ENCODE measurements at regions not wholly inside any gene's neighbourhood (a gene's known extent, or its start where the extent isn't known, plus 50 kb on each side); places are given as distances from the start of the nearest gene placed in this dataset.

DNA sequence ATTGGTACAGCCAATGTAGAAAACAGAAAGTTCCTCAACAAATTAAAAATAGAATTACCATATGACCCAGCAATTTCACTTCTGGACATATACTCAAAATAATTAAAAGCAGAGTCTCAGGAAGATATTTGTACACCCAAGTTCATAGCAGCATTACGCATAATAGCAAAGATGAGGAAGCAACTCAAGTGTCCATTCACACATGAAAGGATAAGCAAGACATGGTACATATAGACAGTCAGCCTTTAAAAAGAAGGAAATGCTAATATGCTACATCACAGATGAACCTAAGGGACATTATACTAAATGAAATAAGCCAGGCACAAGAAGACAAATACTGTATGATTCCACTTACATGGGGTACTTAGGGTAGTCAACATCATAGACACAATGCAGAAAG lies 76.7 kb downstream of the ANXA2R start:
- no peak for DNase-seq (ENCODE audit: low spot score)
- Histone ChIP-seq H3K4me1 (ENCODE audit: insufficient read depth, poor library complexity, severe bottlenecking) (no peaks in the 10 kb centered on the region), H3K27ac (ENCODE audit: poor library complexity, severe bottlenecking) (no peak overlapping the region), H3K36me3 (ENCODE audit: low read depth) (no peaks in the 10 kb centered on the region), H3K27me3 (ENCODE audit: insufficient read depth, poor library complexity, severe bottlenecking) (no peaks in the 10 kb centered on the region), H3K4me3 (ENCODE audit: severe bottlenecking) (no peak overlapping the region), H3K9me3 (ENCODE audit: severe bottlenecking) (peaks cover 3% of the 10 kb centered on the region)
- no peak for ATAC-seq (ENCODE audit: low read depth)
- TF ChIP-seq, protein P1, sequence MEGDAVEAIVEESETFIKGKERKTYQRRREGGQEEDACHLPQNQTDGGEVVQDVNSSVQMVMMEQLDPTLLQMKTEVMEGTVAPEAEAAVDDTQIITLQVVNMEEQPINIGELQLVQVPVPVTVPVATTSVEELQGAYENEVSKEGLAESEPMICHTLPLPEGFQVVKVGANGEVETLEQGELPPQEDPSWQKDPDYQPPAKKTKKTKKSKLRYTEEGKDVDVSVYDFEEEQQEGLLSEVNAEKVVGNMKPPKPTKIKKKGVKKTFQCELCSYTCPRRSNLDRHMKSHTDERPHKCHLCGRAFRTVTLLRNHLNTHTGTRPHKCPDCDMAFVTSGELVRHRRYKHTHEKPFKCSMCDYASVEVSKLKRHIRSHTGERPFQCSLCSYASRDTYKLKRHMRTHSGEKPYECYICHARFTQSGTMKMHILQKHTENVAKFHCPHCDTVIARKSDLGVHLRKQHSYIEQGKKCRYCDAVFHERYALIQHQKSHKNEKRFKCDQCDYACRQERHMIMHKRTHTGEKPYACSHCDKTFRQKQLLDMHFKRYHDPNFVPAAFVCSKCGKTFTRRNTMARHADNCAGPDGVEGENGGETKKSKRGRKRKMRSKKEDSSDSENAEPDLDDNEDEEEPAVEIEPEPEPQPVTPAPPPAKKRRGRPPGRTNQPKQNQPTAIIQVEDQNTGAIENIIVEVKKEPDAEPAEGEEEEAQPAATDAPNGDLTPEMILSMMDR (IDR thresholded peaks at IDR 0.05; ENCODE audit: poor library complexity, severe bottlenecking) = no peak

DNA sequence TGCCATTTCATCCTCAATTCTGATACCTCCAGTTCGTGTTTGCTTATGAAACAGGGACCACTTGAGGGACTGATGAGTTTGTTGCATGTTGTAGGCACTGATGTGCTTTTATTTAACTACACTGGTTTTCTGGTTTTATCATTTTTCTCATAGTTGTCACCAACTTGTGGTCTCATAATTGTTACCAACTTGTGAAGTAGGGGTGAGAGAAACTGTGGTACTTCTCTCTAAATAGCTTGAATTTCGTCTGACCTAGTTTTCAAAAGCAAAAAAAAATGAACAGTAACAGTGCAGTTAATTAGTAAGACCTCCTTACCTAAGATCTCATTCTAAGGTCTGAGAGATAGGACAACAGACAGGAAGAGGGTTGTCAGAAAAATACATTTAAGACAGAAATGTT lies 78.0 kb downstream of the ANXA2R start:
- TF ChIP-seq, protein P1 (IDR thresholded peaks at IDR 0.05; ENCODE audit: poor library complexity, severe bottlenecking) = no peak
- no peaks in the 10 kb centered on the region for H3K4me1 ChIP-seq (ENCODE audit: insufficient read depth, poor library complexity, severe bottlenecking)
- DNase-seq (ENCODE audit: low spot score) (no peak), ATAC-seq (ENCODE audit: low read depth) (no peak)
- peaks cover 3% of the 10 kb centered on the region for H3K9me3 ChIP-seq (ENCODE audit: severe bottlenecking)
- H3K4me3 ChIP-seq (ENCODE audit: severe bottlenecking) = no peak overlapping the region
- H3K27me3 ChIP-seq (ENCODE audit: insufficient read depth, poor library complexity, severe bottlenecking) = no peaks in the 10 kb centered on the region
- no peak overlapping the region for H3K27ac ChIP-seq (ENCODE audit: poor library complexity, severe bottlenecking)
- no peaks in the 10 kb centered on the region for H3K36me3 ChIP-seq (ENCODE audit: low read depth)

DNA sequence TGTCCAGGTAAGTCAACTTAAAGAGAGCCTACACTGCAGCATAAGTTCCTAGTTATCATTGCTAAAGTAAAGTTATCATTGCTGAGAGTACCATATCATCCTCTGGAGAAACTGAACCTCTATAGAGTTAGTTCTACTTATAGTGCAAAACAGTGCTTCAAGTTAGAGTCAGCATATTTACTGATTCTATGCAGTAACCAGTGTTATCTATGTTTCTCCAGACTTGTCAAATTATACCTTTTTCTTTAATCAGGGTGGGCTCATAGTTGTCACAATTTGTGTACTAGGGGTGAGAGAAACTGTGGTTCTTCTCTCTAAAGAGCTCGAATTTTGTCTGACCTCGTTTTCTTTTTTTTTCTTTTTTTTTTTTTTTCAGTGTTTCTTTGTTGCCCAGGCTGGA lies 79.6 kb downstream of the ANXA2R start:
- ATAC-seq (ENCODE audit: low read depth) (no peak), DNase-seq (ENCODE audit: low spot score) (no peak)
- H3K9me3 ChIP-seq (ENCODE audit: severe bottlenecking) = peaks cover under 1% of the 10 kb centered on the region
- no peak overlapping the region for H3K27ac ChIP-seq (ENCODE audit: poor library complexity, severe bottlenecking)
- no peak overlapping the region for H3K4me3 ChIP-seq (ENCODE audit: severe bottlenecking)
- TF ChIP-seq, protein P1 (IDR thresholded peaks at IDR 0.05; ENCODE audit: poor library complexity, severe bottlenecking) = no peak
- H3K36me3 ChIP-seq (ENCODE audit: low read depth) = no peaks in the 10 kb centered on the region
- no peaks in the 10 kb centered on the region for H3K27me3 ChIP-seq (ENCODE audit: insufficient read depth, poor library complexity, severe bottlenecking)
- no peaks in the 10 kb centered on the region for H3K4me1 ChIP-seq (ENCODE audit: insufficient read depth, poor library complexity, severe bottlenecking)

DNA sequence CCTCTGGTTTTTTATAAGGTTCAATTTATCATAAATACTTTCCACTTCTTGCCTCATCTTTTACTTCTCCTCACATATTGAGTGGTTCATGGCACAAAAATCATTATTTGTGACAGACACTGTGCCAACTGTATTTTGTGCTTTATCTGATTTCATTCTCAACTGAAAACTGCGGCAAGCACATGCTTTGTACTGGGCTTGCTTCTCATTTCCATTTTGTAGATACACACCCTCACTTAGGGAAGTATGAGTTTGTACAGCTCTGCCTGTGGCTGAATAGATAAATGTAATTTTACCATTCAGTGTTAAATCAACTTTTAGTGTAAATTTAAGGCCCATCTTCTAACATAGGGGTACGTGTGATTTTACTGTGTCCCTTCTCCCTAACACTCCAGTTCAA lies 83.6 kb downstream of the ANXA2R start:
- TF ChIP-seq, protein P1 (IDR thresholded peaks at IDR 0.05; ENCODE audit: poor library complexity, severe bottlenecking) = no peak
- no peak for ATAC-seq (ENCODE audit: low read depth)
- no peaks in the 10 kb centered on the region for H3K27me3 ChIP-seq (ENCODE audit: insufficient read depth, poor library complexity, severe bottlenecking)
- no peak overlapping the region for H3K27ac ChIP-seq (ENCODE audit: poor library complexity, severe bottlenecking)
- no peaks in the 10 kb centered on the region for H3K4me1 ChIP-seq (ENCODE audit: insufficient read depth, poor library complexity, severe bottlenecking)
- H3K9me3 ChIP-seq (ENCODE audit: severe bottlenecking) = peaks cover 25% of the 10 kb centered on the region
- no peak for DNase-seq (ENCODE audit: low spot score)
- no peaks in the 10 kb centered on the region for H3K36me3 ChIP-seq (ENCODE audit: low read depth)
- H3K4me3 ChIP-seq (ENCODE audit: severe bottlenecking) = no peak overlapping the region

DNA sequence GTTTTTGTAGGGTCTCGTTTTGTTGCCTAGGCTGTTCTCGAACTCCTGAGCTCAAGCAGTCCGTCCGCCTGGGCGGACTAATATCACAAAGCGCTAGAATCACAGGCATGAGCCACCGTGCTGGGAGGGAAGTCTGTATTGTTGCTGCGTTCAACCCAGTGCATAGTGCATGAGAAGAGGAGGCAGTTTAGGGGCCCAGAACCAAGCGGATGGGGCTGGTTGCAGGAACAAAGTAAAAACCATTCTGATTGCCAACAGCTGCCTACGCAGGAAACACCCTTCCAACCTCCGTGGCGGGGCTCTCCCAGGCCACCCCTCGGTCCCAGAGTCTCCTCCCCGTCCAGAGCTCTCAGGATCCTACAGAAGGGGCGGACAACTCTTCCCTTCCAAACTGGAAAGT lies 87.1 kb downstream of the ANXA2R start:
- ATAC-seq (ENCODE audit: low read depth) (no peak), DNase-seq (ENCODE audit: low spot score) (no peak)
- no peak overlapping the region for H3K27ac ChIP-seq (ENCODE audit: poor library complexity, severe bottlenecking)
- no peaks in the 10 kb centered on the region for H3K36me3 ChIP-seq (ENCODE audit: low read depth)
- no peaks in the 10 kb centered on the region for H3K27me3 ChIP-seq (ENCODE audit: insufficient read depth, poor library complexity, severe bottlenecking)
- H3K4me3 ChIP-seq (ENCODE audit: severe bottlenecking) = no peak overlapping the region
- peaks cover 32% of the 10 kb centered on the region for H3K9me3 ChIP-seq (ENCODE audit: severe bottlenecking)
- TF ChIP-seq, protein P1 (IDR thresholded peaks at IDR 0.05; ENCODE audit: poor library complexity, severe bottlenecking) = no peak
- H3K4me1 ChIP-seq (ENCODE audit: insufficient read depth, poor library complexity, severe bottlenecking) = peaks cover 17% of the 10 kb centered on the region

All from RWPE2 (cell line).